Fibroblast of pulmonary artery (primary cell): ENCODE measurements at regions not wholly inside any gene's neighbourhood (a gene's known extent, or its start where the extent isn't known, plus 50 kb on each side); places are given as distances from the start of the nearest gene placed in this dataset.

ENCODE experiments used
- DNase-seq: peaks from one replicate; pipeline ENCODE4 v3.0.0-alpha.2; 2010; ENCODE audit warnings: low read depth
- H3K4me3 ChIP-seq: replicated peaks from 2 replicates; pipeline ENCODE4 v1.5.1; 2011; ENCODE audit warnings: low read depth, mild to moderate bottlenecking, control low read depth, low read length, moderate library complexity
- TF ChIP-seq, protein P1 (sequence below): IDR thresholded peaks from 2 replicates; pipeline ENCODE4 v1.5.1; 2011; ENCODE audit warnings: mild to moderate bottlenecking, control low read depth, low read length, inconsistent platforms; ENCODE audit errors: missing control alignments

DNA sequence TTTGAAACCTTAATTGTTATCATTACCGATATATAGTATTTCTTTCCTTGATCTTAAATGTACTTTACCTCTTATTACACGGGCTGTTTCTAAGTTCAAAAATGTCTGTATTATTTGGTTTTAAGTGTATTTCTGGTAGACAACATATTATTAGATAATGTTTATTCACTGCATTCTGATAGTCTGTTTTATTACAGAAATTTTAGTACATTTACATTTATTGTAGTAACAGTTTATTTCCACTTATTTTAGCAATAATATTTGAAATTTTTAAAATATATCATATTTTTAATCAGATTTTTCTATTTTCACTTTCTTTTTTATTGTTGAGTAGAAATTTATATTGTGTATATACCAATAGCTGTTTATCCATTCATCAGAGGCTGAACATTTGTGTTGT is 1195.2 kb downstream of the TBC1D22A start:
- H3K4me3 ChIP-seq, result no peak overlapping the region
- DNase-seq, result no peak
- TF ChIP-seq, protein P1, sequence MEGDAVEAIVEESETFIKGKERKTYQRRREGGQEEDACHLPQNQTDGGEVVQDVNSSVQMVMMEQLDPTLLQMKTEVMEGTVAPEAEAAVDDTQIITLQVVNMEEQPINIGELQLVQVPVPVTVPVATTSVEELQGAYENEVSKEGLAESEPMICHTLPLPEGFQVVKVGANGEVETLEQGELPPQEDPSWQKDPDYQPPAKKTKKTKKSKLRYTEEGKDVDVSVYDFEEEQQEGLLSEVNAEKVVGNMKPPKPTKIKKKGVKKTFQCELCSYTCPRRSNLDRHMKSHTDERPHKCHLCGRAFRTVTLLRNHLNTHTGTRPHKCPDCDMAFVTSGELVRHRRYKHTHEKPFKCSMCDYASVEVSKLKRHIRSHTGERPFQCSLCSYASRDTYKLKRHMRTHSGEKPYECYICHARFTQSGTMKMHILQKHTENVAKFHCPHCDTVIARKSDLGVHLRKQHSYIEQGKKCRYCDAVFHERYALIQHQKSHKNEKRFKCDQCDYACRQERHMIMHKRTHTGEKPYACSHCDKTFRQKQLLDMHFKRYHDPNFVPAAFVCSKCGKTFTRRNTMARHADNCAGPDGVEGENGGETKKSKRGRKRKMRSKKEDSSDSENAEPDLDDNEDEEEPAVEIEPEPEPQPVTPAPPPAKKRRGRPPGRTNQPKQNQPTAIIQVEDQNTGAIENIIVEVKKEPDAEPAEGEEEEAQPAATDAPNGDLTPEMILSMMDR, result no peak

DNA sequence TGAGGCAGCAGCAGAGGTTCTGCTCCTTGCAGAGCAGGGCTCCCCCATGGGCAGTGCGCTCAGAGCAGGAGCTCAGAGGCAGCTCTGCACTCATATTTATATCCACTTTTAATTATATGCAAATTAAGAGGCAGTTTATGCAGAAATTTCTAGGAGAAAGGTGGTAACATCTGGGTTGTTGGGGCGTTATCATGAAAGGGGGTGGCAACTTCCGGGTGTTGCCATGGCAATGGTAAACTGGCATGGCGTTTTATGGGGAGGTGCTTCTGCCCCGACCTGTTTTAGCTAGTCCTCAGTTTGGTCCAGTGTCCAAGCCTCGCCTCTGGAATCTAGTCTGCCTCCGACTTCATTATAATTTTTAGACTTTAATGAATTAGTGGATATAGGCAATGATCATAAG is 1191.7 kb downstream of the TBC1D22A start:
- DNase-seq, result no peak
- no peak overlapping the region for H3K4me3 ChIP-seq
- TF ChIP-seq, protein P1, result no peak

DNA sequence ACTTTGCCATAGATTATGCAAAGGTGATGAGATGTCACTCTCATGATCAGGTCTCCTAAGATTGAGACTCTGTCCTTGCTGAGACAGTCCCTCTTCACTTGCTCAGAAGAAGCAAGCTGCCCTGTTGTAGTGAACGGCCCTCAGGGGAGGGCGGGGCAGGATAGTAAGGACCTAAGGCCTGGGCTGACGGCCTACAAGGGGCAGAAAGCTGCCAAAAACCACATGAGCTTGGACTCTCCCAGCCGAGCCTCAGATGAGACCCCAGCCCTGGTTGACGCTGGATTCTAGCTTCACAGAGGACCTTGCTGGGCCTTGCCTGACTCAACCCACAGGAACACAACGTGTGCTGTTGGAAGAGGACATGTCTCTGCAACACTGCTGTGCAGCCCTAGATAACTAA is 1182.5 kb downstream of the TBC1D22A start:
- no peak overlapping the region for H3K4me3 ChIP-seq
- TF ChIP-seq, protein P1, result no peak
- DNase-seq, result no peak

DNA sequence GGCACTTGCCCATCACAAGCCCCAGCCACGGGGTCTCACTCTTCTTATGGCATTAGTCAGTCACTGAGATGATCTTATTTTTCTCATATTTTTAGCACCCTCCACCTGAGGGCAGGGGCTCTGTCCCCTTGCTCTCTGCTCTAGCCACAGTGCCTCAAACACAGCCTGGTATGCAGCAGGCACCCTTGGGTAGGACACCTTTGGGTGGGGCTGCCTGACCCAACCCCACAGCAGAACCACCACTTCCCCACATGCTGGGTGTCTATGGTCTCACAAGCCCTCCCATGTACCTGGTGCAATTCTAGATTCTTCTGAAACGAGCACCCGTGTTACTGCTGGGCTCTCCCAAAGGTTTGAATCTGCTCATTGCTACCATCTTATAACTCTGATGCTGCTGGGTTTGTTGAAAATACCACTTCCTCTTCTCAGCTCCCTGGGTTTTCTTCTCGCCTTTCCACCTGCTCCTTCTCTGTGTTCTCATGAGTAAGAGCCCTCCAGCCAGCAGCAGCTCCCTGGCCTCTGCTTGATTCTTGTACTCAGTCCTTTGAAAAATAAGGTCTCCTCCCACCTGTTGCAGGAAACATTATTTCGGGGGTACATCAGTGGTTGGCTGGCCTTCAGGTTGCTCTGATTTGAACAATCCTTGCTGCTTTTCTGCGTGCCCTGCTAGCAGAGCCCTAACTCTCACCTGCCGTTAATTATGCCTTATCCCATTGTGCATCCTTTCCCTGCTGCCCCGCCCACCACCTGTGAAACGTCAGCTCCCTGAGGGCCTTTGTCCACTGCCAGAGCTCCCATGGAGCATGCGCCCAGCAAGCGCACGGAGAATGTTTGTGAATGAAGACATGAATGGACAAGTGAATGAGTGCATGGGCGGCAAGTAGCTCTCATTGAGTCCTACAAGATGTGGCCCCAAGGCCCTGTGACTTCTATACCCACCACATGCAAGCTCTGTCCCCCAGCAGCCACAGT is 1181.6 kb downstream of the TBC1D22A start:
- TF ChIP-seq, protein P1, result no peak
- no peak overlapping the region for H3K4me3 ChIP-seq
- DNase-seq, result no peak

DNA sequence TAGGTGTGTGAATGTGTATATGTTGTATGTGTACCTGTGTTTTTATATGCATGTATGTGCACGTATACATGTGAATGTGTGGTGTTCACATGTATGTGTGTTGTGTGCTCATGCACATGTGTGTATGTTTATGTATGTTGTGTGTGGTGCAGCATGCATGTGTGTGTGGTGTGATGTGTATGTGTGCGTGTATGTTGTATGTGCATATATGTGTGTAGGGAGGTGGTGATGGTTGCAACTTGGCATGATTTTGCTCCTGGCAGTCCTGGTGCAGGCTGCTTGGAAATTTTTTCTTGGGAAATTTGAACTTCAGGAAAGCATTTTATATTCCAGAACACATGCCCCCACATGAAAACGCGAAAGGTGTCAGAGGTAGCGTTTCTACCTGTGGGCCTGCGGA is 1177.8 kb downstream of the TBC1D22A start:
- H3K4me3 ChIP-seq, result no peak overlapping the region
- TF ChIP-seq, protein P1, result no peak
- no peak for DNase-seq

DNA sequence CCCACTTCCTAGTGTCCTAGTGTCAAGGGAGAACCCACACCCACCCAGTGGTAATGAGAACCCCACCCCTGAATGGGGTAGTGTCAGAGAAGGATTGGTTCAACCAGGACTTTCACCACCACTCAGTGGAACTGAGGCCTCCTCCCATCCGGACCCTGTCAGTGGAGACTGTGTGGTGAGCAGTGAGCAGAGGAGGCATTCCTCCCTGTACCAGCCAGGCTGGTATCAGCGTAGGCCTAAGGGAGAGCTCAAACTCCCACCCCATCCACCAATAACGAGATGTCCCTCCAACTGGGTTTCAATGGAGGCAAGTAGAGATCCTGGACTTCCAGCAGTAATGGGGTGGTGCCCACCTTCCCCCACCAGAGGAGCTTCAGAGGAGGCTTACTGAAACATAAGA is 1171.4 kb downstream of the TBC1D22A start:
- no peak for DNase-seq
- no peak overlapping the region for H3K4me3 ChIP-seq
- TF ChIP-seq, protein P1, result no peak

DNA sequence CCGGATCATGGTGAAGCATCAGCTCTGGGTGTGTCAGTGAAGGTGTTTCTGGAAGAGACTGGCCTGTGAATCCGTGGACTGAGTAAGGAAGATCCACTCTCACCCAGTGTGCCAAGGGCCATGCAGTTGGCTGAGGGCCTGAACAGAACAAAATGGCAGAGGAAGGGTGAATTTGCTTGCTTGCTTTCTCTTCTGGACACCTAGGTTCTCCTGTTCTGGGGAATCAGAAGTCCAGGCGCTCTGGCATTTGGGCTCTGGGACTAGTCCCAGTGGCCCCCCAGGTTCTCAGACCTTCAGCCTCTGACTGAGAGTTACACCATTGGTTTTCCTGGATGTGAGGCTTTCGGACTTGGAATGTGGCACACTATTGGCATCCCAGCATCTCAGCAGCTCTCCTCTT is 1170.8 kb downstream of the TBC1D22A start:
- no peak overlapping the region for H3K4me3 ChIP-seq
- DNase-seq, result no peak
- TF ChIP-seq, protein P1, result no peak
